ENCODE measurements at regions not wholly inside any gene's neighbourhood (a gene's known extent, or its start where the extent isn't known, plus 50 kb on each side); places are given as distances from the start of the nearest gene placed in this dataset.

DNA sequence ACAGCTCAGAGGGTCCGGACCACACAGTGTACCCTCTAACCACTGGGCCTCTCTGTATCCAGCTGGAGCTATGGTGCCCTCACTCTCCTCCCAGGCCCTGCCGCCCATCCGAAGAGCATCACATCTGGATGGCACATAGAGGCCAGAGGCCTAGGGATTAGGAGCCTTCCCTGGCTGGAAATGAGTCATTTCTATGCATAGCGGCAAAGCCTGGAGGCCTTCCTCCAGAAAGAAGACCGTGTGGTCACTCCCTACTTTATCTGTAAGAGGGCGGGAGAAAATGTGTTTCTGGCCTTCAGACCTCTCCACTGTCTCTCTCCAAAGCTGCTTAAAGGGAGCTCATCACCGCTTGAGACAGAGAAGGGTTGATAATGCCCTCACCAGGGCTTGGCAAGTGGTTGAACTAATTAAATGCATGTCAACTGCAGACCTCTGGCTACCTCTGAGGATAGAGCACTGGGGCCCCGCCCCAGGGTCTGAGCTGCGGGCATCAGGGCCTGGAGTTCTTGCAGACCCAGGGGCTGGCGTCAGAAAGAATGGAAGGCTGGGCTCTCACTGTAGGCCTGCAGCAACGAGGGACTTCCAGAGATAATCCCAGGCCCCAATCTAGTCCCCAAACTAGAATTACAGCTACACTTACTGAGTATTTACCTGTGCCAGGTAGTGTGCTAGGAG is 122.2 kb downstream of the IRX5 start:
- TF ChIP-seq, protein P1, sequence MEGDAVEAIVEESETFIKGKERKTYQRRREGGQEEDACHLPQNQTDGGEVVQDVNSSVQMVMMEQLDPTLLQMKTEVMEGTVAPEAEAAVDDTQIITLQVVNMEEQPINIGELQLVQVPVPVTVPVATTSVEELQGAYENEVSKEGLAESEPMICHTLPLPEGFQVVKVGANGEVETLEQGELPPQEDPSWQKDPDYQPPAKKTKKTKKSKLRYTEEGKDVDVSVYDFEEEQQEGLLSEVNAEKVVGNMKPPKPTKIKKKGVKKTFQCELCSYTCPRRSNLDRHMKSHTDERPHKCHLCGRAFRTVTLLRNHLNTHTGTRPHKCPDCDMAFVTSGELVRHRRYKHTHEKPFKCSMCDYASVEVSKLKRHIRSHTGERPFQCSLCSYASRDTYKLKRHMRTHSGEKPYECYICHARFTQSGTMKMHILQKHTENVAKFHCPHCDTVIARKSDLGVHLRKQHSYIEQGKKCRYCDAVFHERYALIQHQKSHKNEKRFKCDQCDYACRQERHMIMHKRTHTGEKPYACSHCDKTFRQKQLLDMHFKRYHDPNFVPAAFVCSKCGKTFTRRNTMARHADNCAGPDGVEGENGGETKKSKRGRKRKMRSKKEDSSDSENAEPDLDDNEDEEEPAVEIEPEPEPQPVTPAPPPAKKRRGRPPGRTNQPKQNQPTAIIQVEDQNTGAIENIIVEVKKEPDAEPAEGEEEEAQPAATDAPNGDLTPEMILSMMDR (IDR thresholded peaks at IDR 0.05) = no peak
- no peak for TF ChIP-seq POLR2A (IDR thresholded peaks at IDR 0.05)

All from testis (tissue), 2 donors.